K562 (cell line): ENCODE measurements at regions not wholly inside any gene's neighbourhood (a gene's known extent, or its start where the extent isn't known, plus 50 kb on each side); places are given as distances from the start of the nearest gene placed in this dataset.

ENCODE experiments used
- ATAC-seq: fragments of 200-7000 bp; cut with Tn5 transposase; 3 replicates; pipeline ENCODE4 v1.9.1; 2020; ENCODE audit warnings: moderate library complexity
- BruUV-seq: library from RNA; stranded (reverse); fragments of 400-500 nt; replicated peaks from 2 replicates; lab custom pipeline; 2021; lab: Mats Ljungman, UMichigan
- CTCF ChIA-PET: fragments of 300-600 bp; formaldehyde crosslinking; extraction: SDS; loops from one replicate; lab custom pipeline; 2021; ENCODE audit warnings: low intra/inter-chr PET ratio; lab: Yijun Ruan, JAX
- POLR2A ChIA-PET: fragments of 300-600, 350-650 bp; sonication (Branson Sonifier 250); formaldehyde crosslinking; extraction: SDS; loops from one replicate; lab custom pipeline; 2021; ENCODE audit warnings: antibody characterized with exemption, inconsistent platforms; lab: Yijun Ruan, JAX
- DNase-seq, 4 experiments: peaks; one replicate each; pipeline versions ENCODE4 v3.0.0 to v3.0.0-alpha.2; 2011 to 2018; ENCODE audit warnings: low spot score in 3 of 4, mixed read lengths in 3 of 4; ENCODE audit errors: extremely low read depth in 1 of 4
- FAIRE-seq: peaks from 2 replicates; lab custom pipeline; 2011; peaks lifted over from hg19 to GRCh38; lab: Jason Lieb, UNC
- H2AFZ ChIP-seq: 2 replicates; pipeline ENCODE4 v1.6.0; 2011; ENCODE audit warnings: low read depth, low read length, control low read depth, inconsistent platforms
- H3K27ac ChIP-seq: fragments of 200-600 bp; 3 replicates; pipeline ENCODE4 v1.8.0; 2011; ENCODE audit warnings: low read depth, mild to moderate bottlenecking, control low read depth, inconsistent platforms, low read length, moderate library complexity, mixed read lengths; ENCODE audit errors: extremely low read depth
- H3K27me3 ChIP-seq, 2 experiments: fragments of 300-600 bp in 1 of 2; 2 replicates in 1 of 2; 3 replicates in 1 of 2; pipeline versions ENCODE4 v1.6.0 to v1.8.0; 2011; ENCODE audit warnings: inconsistent platforms in 2 of 2, low read length in 2 of 2, mild to moderate bottlenecking in 1 of 2, mixed read lengths in 1 of 2, moderate library complexity in 1 of 2; ENCODE audit not compliant: control insufficient read depth in 2 of 2, insufficient read depth in 2 of 2
- H3K36me3 ChIP-seq: fragments of 300-600 bp; 3 replicates; pipeline ENCODE4 v1.8.0; 2011; ENCODE audit warnings: mild to moderate bottlenecking, low read length, inconsistent platforms; ENCODE audit not compliant: control insufficient read depth, insufficient read depth
- H3K4me1 ChIP-seq, 2 experiments: fragments of 200-600 bp in 1 of 2; replicated peaks in 1 of 2; 2 replicates in 1 of 2; 3 replicates in 1 of 2; pipeline versions ENCODE4 v1.5.1 to v1.8.0; 2011; ENCODE audit warnings: inconsistent platforms in 2 of 2, low read length in 2 of 2, mild to moderate bottlenecking in 1 of 2, mixed read lengths in 1 of 2, moderate library complexity in 1 of 2; ENCODE audit not compliant: control insufficient read depth in 2 of 2, insufficient read depth in 2 of 2
- H3K4me2 ChIP-seq: 2 replicates; pipeline ENCODE4 v1.6.1; 2011; ENCODE audit warnings: low read length, control low read depth, inconsistent platforms, mixed read lengths; ENCODE audit not compliant: insufficient read depth
- H3K4me3 ChIP-seq: fragments of 200-600 bp; sonication (generic), shearing (Covaris generic); 2 replicates; pipeline ENCODE4 v1.5.1; 2016; ENCODE audit warnings: control low read depth, inconsistent platforms
- H3K79me2 ChIP-seq: fragments of 200-600 bp; 3 replicates; pipeline ENCODE4 v1.8.0; 2011; ENCODE audit warnings: low read length, inconsistent platforms; ENCODE audit not compliant: control insufficient read depth, insufficient read depth
- H3K9ac ChIP-seq, 2 experiments: 2 replicates each; pipeline versions ENCODE4 v1.6.0 to v1.6.1; 2011; ENCODE audit warnings: low read depth in 2 of 2, low read length in 2 of 2, control low read depth in 1 of 2, inconsistent platforms in 1 of 2, mild to moderate bottlenecking in 1 of 2, mixed read lengths in 1 of 2; ENCODE audit not compliant: insufficient read depth in 1 of 2
- H3K9me1 ChIP-seq: one replicate; pipeline ENCODE4 v1.6.0; 2011; ENCODE audit warnings: inconsistent platforms, mild to moderate bottlenecking, low read length, moderate library complexity; ENCODE audit not compliant: control insufficient read depth, insufficient read depth
- H3K9me3 ChIP-seq: replicated peaks from 2 replicates; pipeline ENCODE4 v1.5.1; 2011; ENCODE audit warnings: low read depth, low read length, inconsistent platforms; ENCODE audit not compliant: control insufficient read depth, insufficient read depth
- H4K20me1 ChIP-seq: replicated peaks from 2 replicates; pipeline ENCODE4 v1.6.1; 2011; ENCODE audit warnings: low read length, inconsistent platforms, mixed read lengths; ENCODE audit not compliant: control insufficient read depth, insufficient read depth
- FOSL1 ChIP-seq: fragments of 200-800 bp; sonication (Bioruptor generic); conservative IDR thresholded peaks from 2 replicates; pipeline ENCODE4 v1.6.1; 2016; ENCODE audit warnings: missing genetic modification characterization, missing compliant biosample characterization
- HSF4 ChIP-seq: fragments of 250-450 bp; sonication (Bioruptor Pico); IDR thresholded peaks from 2 replicates; pipeline ENCODE4 v2.1.2; 2022; ENCODE audit warnings: mild to moderate bottlenecking, moderate library complexity, borderline replicate concordance
- KLF13 ChIP-seq: fragments of 450-650 bp; IDR thresholded peaks from 2 replicates; pipeline ENCODE4 v1.6.1; 2016; ENCODE audit warnings: missing genetic modification characterization, low read depth, mild to moderate bottlenecking, missing compliant biosample characterization, moderate library complexity, borderline replicate concordance
- NUFIP1 ChIP-seq: fragments of 450-650 bp; IDR thresholded peaks from 2 replicates; pipeline ENCODE4 v1.6.1; 2018; ENCODE audit not compliant: partially characterized antibody
- ZNF175 ChIP-seq: fragments of 200-800 bp; sonication (Bioruptor generic); IDR thresholded peaks from 2 replicates; pipeline ENCODE4 v1.6.1; 2016; ENCODE audit warnings: low read depth, mild to moderate bottlenecking, missing genetic modification characterization, missing compliant biosample characterization
- WGBS: fragments of 100-300 bp; shearing (Covaris generic); methylation state at CpG from one replicate; pipeline ENCODE4 v1.1.6; 2016; ENCODE audit warnings: low coverage, mixed read lengths; ENCODE audit not compliant: insufficient coverage; ENCODE audit errors: missing lambda C conversion rate; 5-methylcytosine and 5-hydroxymethylcytosine counted together
- in situ Hi-C: fragments of 300-500 bp; cut with MboI; formaldehyde crosslinking; loops from 4 replicates; pipeline ENCODE4 v1.15.0; 2018; ENCODE audit warnings: inconsistent platforms, mixed read lengths
- intact Hi-C: fragments of 100-400 bp; cut with micrococcal nuclease; formaldehyde crosslinking; loops from 2 replicates; pipeline ENCODE4 v1.14.2; 2022
- TF ChIP-seq, protein P1 (sequence below), 2 experiments: IDR thresholded peaks; 2 replicates each; pipeline ENCODE4 v1.6.1; 2012; ENCODE audit warnings: improper control_type of control experiment in 2 of 2, low read depth in 2 of 2, low read length in 2 of 2, borderline replicate concordance in 1 of 2
- TF ChIP-seq, protein P2 (sequence below): fragments of 450-650 bp; formaldehyde crosslinking; IDR thresholded peaks from 2 replicates; pipeline ENCODE4 v1.4.0; 2020; ENCODE audit warnings: mild to moderate bottlenecking
- TF ChIP-seq, protein P3 (sequence below): fragments of 250-450 bp; sonication (Bioruptor Pico); IDR thresholded peaks from 2 replicates; pipeline ENCODE4 v1.5.0; 2020; ENCODE audit warnings: mild to moderate bottlenecking, borderline replicate concordance
- TF ChIP-seq, protein P4 (sequence below): sonication (generic); formaldehyde crosslinking; IDR thresholded peaks from 2 replicates; pipeline ENCODE4 v1.8.1; 2022; ENCODE audit warnings: missing genetic modification reagents

DNA sequence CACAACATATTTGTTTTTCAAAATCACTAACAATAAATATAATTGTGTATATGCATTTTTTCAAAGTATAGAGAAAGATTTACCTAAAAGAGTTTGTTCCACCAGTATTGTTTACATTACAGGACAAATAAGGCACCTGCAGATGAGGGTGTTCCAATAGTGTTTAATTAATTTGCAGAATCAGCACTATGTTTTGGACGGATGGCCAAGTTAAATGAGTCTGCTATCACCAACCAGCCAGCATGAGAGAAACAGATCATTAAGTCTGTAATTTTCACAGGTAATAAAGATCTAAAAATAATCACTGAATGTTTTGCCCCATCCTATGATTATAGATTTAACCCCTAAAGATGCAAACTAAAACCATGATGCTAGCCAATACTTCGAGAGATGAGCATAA lies 2247.0 kb downstream of the NCAM2 start:
- H3K9me1 ChIP-seq = no peaks in the 10 kb centered on the region
- H3K4me2 ChIP-seq = no peak overlapping the region
- H3K27ac ChIP-seq = no peak overlapping the region
- FAIRE-seq (no peak), ATAC-seq (no peak), DNase-seq (no peak)
- H2AFZ ChIP-seq = no peak overlapping the region
- intact Hi-C loops = no loop called here
- no peaks in the 10 kb centered on the region for H3K79me2 ChIP-seq
- POLR2A ChIA-PET = no interaction called here
- H3K4me3 ChIP-seq = no peak overlapping the region
- in situ Hi-C loops = no loop called here
- no peaks in the 10 kb centered on the region for H3K27me3 ChIP-seq
- H3K9ac ChIP-seq = no peak overlapping the region
- no peaks in the 10 kb centered on the region for H3K9me3 ChIP-seq
- no peaks in the 10 kb centered on the region for H4K20me1 ChIP-seq
- 0% methylated on average over 2 of the region's 2 CpGs for WGBS
- no peaks in the 10 kb centered on the region for H3K36me3 ChIP-seq
- no peaks in the 10 kb centered on the region for H3K4me1 ChIP-seq
- CTCF ChIA-PET = no interaction called here
- BruUV-seq = no TSS peak
- TF ChIP-seq NUFIP1 = no peak
- TF ChIP-seq, protein P1, sequence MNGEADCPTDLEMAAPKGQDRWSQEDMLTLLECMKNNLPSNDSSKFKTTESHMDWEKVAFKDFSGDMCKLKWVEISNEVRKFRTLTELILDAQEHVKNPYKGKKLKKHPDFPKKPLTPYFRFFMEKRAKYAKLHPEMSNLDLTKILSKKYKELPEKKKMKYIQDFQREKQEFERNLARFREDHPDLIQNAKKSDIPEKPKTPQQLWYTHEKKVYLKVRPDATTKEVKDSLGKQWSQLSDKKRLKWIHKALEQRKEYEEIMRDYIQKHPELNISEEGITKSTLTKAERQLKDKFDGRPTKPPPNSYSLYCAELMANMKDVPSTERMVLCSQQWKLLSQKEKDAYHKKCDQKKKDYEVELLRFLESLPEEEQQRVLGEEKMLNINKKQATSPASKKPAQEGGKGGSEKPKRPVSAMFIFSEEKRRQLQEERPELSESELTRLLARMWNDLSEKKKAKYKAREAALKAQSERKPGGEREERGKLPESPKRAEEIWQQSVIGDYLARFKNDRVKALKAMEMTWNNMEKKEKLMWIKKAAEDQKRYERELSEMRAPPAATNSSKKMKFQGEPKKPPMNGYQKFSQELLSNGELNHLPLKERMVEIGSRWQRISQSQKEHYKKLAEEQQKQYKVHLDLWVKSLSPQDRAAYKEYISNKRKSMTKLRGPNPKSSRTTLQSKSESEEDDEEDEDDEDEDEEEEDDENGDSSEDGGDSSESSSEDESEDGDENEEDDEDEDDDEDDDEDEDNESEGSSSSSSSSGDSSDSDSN (IDR thresholded peaks at IDR 0.05; ENCODE audit: borderline replicate concordance in 1 of 2, low read depth in 2 of 2, low read length in 2 of 2) = no peak
- TF ChIP-seq, protein P2, sequence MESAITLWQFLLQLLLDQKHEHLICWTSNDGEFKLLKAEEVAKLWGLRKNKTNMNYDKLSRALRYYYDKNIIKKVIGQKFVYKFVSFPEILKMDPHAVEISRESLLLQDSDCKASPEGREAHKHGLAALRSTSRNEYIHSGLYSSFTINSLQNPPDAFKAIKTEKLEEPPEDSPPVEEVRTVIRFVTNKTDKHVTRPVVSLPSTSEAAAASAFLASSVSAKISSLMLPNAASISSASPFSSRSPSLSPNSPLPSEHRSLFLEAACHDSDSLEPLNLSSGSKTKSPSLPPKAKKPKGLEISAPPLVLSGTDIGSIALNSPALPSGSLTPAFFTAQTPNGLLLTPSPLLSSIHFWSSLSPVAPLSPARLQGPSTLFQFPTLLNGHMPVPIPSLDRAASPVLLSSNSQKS (CRISPR knock-in tag) = no peak
- TF ChIP-seq HSF4 = no peak
- TF ChIP-seq, protein P3, sequence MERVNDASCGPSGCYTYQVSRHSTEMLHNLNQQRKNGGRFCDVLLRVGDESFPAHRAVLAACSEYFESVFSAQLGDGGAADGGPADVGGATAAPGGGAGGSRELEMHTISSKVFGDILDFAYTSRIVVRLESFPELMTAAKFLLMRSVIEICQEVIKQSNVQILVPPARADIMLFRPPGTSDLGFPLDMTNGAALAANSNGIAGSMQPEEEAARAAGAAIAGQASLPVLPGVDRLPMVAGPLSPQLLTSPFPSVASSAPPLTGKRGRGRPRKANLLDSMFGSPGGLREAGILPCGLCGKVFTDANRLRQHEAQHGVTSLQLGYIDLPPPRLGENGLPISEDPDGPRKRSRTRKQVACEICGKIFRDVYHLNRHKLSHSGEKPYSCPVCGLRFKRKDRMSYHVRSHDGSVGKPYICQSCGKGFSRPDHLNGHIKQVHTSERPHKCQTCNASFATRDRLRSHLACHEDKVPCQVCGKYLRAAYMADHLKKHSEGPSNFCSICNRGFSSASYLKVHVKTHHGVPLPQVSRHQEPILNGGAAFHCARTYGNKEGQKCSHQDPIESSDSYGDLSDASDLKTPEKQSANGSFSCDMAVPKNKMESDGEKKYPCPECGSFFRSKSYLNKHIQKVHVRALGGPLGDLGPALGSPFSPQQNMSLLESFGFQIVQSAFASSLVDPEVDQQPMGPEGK (CRISPR knock-in tag) = no peak
- TF ChIP-seq KLF13 = no peak
- no peak for TF ChIP-seq ZNF175 (CRISPR knock-in tag)
- TF ChIP-seq, protein P4, sequence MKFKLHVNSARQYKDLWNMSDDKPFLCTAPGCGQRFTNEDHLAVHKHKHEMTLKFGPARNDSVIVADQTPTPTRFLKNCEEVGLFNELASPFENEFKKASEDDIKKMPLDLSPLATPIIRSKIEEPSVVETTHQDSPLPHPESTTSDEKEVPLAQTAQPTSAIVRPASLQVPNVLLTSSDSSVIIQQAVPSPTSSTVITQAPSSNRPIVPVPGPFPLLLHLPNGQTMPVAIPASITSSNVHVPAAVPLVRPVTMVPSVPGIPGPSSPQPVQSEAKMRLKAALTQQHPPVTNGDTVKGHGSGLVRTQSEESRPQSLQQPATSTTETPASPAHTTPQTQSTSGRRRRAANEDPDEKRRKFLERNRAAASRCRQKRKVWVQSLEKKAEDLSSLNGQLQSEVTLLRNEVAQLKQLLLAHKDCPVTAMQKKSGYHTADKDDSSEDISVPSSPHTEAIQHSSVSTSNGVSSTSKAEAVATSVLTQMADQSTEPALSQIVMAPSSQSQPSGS (CRISPR knock-in tag) = no peak
- TF ChIP-seq FOSL1 = no peak
